Activated T-helper 1 cell treated with anti-CD3 and anti-CD28 coated beads, Interleukin-12 subunit alpha, Interleukin-12 subunit beta, Interleukin-2, Interleukin-4 antibody, amounts not matched to agents 30 ng/mL and 10 ng/mL and 1 ng/mL, durations not matched to agents 14 hours and 24 hours and 36 hours (primary cell): ENCODE measurements at regions not wholly inside any gene's neighbourhood (a gene's known extent, or its start where the extent isn't known, plus 50 kb on each side); places are given as distances from the start of the nearest gene placed in this dataset.

Source experiments
- DNase-seq: peaks from one replicate; pipeline ENCODE4 v3.0.0; 2021; ENCODE audit warnings: low spot score
- H3K27ac Mint-ChIP-seq: one replicate; pipeline ENCODE4 v1.8.0; 2021; ENCODE audit warnings: mild to moderate bottlenecking, mixed read lengths
- H3K27me3 Mint-ChIP-seq: one replicate; pipeline ENCODE4 v1.8.0; 2022; ENCODE audit warnings: mild to moderate bottlenecking, moderate library complexity, mixed read lengths; ENCODE audit not compliant: insufficient read depth
- H3K36me3 Mint-ChIP-seq: one replicate; pipeline ENCODE4 v1.8.0; 2021; ENCODE audit warnings: low read depth, mixed read lengths
- H3K4me1 Mint-ChIP-seq: one replicate; pipeline ENCODE4 v1.8.0; 2021; ENCODE audit warnings: low read depth, mixed read lengths
- H3K4me3 Mint-ChIP-seq: one replicate; pipeline ENCODE4 v1.8.0; 2021; ENCODE audit warnings: mild to moderate bottlenecking, moderate library complexity, mixed read lengths
- H3K9me3 Mint-ChIP-seq: one replicate; pipeline ENCODE4 v1.8.0; 2021; ENCODE audit warnings: mixed read lengths
- intact Hi-C: fragments of 100-400 bp; cut with micrococcal nuclease; formaldehyde crosslinking; loops from one replicate; pipeline ENCODE4 v1.15.1; 2024

DNA sequence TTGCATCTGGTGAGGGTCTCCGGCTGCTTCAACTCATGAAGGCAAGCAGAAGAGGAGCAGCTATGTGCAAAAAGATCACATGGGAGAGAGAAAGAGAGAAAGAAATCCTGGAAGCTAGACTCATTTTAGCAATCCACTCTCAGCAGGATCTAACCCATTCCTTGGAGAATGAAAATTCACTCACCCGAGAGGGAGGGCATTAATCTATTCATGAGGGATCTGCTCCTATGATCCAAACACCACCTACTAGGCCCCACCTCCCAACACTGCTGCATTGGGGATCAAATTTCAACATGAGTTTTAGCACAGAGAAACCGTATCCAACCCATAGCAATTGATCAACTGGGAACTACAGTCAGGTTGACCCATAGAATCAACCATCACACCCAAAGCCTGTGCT, 98.1 kb upstream of the SV2C start:
- H3K36me3 Mint-ChIP-seq, result no peaks in the 10 kb centered on the region
- no peaks in the 10 kb centered on the region for H3K9me3 Mint-ChIP-seq
- H3K4me3 Mint-ChIP-seq, result no peak overlapping the region
- DNase-seq, result no peak
- no peaks in the 10 kb centered on the region for H3K27me3 Mint-ChIP-seq
- no peak overlapping the region for H3K27ac Mint-ChIP-seq
- H3K4me1 Mint-ChIP-seq, result no peaks in the 10 kb centered on the region
- intact Hi-C loops, result no loop called here

DNA sequence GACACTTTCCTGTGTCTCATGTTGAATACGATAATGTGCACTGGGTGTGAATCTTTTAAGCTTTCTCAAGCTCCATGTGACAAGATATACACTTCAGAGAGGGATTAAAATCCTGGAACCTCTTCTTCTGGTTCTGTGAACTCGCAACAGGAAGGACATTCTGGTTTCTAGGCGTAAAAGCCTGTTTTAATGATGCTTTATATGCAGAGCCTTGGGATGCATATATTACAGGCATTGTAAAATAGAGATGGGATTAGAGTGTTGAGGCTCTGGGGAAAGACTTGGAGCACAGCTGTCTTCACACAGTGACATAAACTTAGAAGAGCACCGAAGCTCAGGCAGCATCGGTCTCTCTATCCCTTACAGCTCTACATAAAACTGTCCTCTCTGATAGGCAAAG, 107.7 kb upstream of the SV2C start:
- no peaks in the 10 kb centered on the region for H3K36me3 Mint-ChIP-seq
- no peak for DNase-seq
- intact Hi-C loops, result no loop called here
- H3K27me3 Mint-ChIP-seq, result no peaks in the 10 kb centered on the region
- no peak overlapping the region for H3K4me3 Mint-ChIP-seq
- no peaks in the 10 kb centered on the region for H3K4me1 Mint-ChIP-seq
- H3K9me3 Mint-ChIP-seq, result no peaks in the 10 kb centered on the region
- H3K27ac Mint-ChIP-seq, result no peak overlapping the region

DNA sequence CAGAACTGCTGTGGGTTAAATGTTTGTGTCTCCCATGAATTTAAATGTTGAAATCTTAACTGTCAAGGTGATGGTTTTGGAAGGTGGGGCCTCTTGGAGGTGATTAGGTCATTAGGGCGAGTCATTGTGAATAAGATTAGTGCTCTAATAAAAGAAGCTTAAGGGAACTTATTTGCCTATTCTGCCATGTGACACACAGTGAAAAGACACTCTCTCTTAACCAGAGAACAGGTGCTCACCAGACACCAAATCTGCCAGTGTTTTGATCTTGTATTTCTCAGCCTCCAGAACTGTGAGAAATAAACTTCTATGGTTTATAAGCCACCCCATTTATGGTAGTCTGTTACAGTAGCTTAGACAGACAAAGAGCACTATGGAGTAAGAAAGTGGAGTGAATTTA, 117.9 kb upstream of the SV2C start:
- Mint-ChIP-seq H3K27ac (no peak overlapping the region), H3K36me3 (no peaks in the 10 kb centered on the region), H3K4me1 (no peaks in the 10 kb centered on the region), H3K27me3 (no peaks in the 10 kb centered on the region), H3K4me3 (no peak overlapping the region), H3K9me3 (peaks cover 10% of the 10 kb centered on the region)
- intact Hi-C loops, result no loop called here
- no peak for DNase-seq

DNA sequence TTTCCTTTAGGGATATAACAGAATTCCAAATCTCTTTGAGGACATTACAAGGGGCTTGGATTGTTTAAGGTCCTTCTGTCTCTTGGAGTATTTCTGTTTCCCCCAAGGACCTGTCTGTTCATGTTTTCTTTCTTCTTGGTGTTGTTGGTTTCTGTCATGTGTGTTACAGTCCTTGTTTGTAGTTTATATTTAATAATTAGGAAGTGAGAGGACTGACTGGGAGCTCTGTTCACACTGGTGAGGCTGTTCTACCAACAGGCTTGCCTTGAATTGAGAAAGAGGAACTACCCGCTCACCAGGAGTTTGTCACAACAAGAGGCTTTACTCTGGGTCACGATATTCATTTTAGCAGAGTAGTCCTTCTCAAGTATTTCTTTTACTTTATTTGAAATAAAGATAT, 119.2 kb upstream of the SV2C start:
- H3K4me1 Mint-ChIP-seq, result no peaks in the 10 kb centered on the region
- peaks cover 7% of the 10 kb centered on the region for H3K9me3 Mint-ChIP-seq
- H3K27ac Mint-ChIP-seq, result no peak overlapping the region
- intact Hi-C loops, result no loop called here
- H3K4me3 Mint-ChIP-seq, result no peak overlapping the region
- no peaks in the 10 kb centered on the region for H3K36me3 Mint-ChIP-seq
- no peak for DNase-seq
- peaks cover 4% of the 10 kb centered on the region for H3K27me3 Mint-ChIP-seq

DNA sequence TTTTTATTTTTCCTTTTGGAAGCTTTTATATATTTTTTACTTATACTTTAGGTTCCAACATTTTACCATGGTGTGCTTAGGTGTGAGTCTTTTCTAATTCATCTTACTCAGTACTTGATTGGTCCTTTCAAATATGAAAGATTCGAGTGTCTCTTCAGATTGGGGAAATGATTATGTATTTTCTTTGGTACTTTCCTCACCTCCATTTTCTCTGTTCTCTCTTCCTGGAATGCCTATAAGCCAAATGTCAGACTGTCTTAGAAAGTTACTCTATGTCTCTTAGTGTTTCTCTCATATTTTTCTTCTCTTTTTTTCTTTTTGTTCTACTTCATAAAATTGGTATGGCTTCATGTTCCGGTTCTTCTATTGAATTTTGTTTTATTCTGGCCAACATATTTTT, 119.6 kb upstream of the SV2C start:
- H3K9me3 Mint-ChIP-seq, result peaks cover 7% of the 10 kb centered on the region
- no peak for DNase-seq
- H3K27ac Mint-ChIP-seq, result no peak overlapping the region
- intact Hi-C loops, result no loop called here
- H3K36me3 Mint-ChIP-seq, result no peaks in the 10 kb centered on the region
- peaks cover 4% of the 10 kb centered on the region for H3K27me3 Mint-ChIP-seq
- no peak overlapping the region for H3K4me3 Mint-ChIP-seq
- H3K4me1 Mint-ChIP-seq, result no peaks in the 10 kb centered on the region

DNA sequence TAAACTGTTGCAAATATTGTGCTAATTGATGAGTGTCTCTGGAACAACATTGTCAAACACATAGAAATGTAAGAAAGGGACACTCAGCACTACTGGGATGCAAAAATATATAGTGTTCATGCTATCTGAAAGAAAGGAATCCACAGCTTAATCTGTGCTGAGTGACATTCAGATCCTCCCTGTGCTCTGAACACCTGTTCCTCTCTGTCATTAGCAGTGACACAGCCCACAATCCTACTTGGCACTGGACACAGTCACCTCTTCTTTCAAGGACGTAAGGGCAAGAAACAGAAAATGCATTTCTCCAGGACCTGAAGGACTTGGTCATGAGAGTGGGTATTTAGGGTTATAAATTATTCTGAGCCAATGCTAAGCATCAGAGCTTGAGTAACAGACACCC, 121.4 kb upstream of the SV2C start:
- peaks cover 8% of the 10 kb centered on the region for H3K9me3 Mint-ChIP-seq
- no peaks in the 10 kb centered on the region for H3K4me1 Mint-ChIP-seq
- no peak for DNase-seq
- no peak overlapping the region for H3K4me3 Mint-ChIP-seq
- intact Hi-C loops, result no loop called here
- no peaks in the 10 kb centered on the region for H3K36me3 Mint-ChIP-seq
- H3K27me3 Mint-ChIP-seq, result peaks cover 4% of the 10 kb centered on the region
- H3K27ac Mint-ChIP-seq, result no peak overlapping the region

DNA sequence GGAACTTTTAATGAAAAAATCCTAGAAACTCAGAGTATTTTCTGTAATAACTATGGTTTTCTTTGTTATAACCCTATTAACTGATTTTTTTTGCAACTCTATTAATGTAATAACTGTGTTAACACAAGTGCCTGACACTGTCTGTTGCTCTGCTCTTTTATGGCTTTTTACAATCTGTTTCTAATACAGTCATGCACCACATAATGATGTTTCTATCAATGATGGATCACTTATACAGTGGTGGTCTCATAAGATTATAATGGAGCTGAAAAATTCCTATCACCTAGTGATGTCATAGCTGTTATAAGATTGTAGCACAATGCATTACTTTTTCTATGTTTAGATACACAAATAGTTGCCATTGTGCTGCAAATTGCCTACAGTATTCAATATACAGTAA, 123.1 kb upstream of the SV2C start:
- Mint-ChIP-seq H3K9me3 (peaks cover 9% of the 10 kb centered on the region), H3K27ac (no peak overlapping the region), H3K4me3 (no peak overlapping the region), H3K4me1 (no peaks in the 10 kb centered on the region), H3K27me3 (peaks cover 4% of the 10 kb centered on the region), H3K36me3 (no peaks in the 10 kb centered on the region)
- intact Hi-C loops, result no loop called here
- DNase-seq, result no peak

DNA sequence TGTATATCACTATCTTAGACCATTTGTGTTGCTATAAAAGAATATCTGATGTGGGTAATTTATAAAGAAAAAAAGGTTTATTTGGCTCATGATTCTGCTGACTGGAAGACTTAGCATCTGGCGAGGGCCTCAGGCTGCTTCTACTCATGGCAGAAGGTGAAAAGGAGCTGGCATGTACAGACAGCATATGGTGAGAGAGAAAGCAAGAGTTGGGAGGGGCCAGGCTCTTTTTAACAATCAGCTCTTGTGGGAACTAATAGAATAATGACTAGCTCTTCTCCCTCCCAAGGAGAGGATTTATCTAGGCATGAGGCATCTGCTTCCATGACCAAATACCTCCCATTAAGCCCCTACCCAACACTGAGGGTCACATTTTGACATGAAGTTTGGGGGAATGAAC, 130.2 kb upstream of the SV2C start:
- Mint-ChIP-seq H3K27me3 (peaks cover 2% of the 10 kb centered on the region), H3K9me3 (peaks cover 3% of the 10 kb centered on the region), H3K36me3 (no peaks in the 10 kb centered on the region), H3K4me3 (no peak overlapping the region), H3K4me1 (no peaks in the 10 kb centered on the region), H3K27ac (no peak overlapping the region)
- intact Hi-C loops, result no loop called here
- no peak for DNase-seq

DNA sequence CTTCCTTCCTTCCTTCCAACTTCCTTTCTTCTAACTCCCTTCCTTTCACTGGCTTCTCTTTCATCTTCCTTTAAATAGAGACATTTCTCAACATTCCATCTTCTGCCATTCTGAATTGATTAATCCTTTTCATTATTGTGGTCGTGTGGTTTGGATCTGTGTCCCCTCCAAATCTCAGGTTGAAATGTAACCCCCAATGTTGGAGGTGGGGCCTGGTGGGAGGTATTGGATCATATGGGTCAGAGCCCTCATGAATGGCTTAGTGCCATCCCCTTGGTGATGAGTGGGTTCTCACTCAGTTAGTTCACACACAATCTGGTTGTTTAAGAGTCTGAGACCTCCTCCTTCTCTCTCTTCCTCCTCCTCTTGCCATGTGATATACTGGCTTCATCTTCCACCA, 130.9 kb upstream of the SV2C start:
- Mint-ChIP-seq H3K36me3 (no peaks in the 10 kb centered on the region), H3K4me3 (no peak overlapping the region), H3K9me3 (peaks cover 3% of the 10 kb centered on the region), H3K4me1 (no peaks in the 10 kb centered on the region), H3K27ac (no peak overlapping the region), H3K27me3 (peaks cover 2% of the 10 kb centered on the region)
- DNase-seq, result no peak
- intact Hi-C loops, result no loop called here

DNA sequence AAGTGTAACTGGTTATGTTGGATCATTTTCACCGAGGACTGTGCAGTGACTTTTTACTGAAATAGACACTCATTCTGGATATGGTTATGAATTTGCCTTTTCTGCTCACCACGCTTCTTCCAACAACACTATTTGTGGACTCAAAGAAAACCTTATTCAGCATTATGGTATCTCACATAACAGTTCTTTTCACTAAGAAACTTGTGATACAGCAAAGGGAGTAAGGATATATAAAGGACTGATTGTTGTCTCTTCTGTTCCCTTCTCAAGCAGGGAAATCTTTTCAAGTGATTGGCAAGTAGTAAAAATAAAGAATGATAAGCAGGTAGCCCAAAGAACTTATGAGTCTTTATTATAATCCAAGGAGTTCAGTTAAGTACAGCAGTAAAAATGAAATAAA, 131.5 kb upstream of the SV2C start:
- no peaks in the 10 kb centered on the region for H3K4me1 Mint-ChIP-seq
- no peak overlapping the region for H3K27ac Mint-ChIP-seq
- H3K36me3 Mint-ChIP-seq, result no peaks in the 10 kb centered on the region
- H3K4me3 Mint-ChIP-seq, result no peak overlapping the region
- intact Hi-C loops, result no loop called here
- peaks cover under 1% of the 10 kb centered on the region for H3K9me3 Mint-ChIP-seq
- H3K27me3 Mint-ChIP-seq, result peaks cover 2% of the 10 kb centered on the region
- DNase-seq, result no peak

DNA sequence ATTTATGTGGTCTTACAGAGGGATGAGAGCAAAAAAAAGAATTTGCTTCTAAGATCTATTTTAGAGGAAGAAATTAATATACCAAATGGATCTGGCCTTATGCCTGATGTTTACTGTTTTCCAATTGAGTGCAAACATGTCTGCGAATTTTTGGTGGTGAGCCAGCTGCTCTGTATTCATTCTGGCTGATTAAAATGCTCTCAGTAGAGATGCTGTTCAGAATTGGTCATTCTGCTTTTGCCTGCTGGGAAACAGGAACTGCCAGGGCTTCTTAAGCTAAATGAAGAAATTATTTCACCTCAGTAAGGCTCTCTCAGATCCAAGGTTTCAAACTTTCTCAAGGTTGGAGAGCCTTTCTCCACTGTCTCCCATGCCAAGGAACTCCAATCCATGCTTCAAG, 132.0 kb upstream of the SV2C start:
- no peak overlapping the region for H3K4me3 Mint-ChIP-seq
- no peak overlapping the region for H3K27ac Mint-ChIP-seq
- intact Hi-C loops, result no loop called here
- H3K4me1 Mint-ChIP-seq, result no peaks in the 10 kb centered on the region
- no peaks in the 10 kb centered on the region for H3K36me3 Mint-ChIP-seq
- H3K27me3 Mint-ChIP-seq, result peaks cover 2% of the 10 kb centered on the region
- no peaks in the 10 kb centered on the region for H3K9me3 Mint-ChIP-seq
- DNase-seq, result no peak

DNA sequence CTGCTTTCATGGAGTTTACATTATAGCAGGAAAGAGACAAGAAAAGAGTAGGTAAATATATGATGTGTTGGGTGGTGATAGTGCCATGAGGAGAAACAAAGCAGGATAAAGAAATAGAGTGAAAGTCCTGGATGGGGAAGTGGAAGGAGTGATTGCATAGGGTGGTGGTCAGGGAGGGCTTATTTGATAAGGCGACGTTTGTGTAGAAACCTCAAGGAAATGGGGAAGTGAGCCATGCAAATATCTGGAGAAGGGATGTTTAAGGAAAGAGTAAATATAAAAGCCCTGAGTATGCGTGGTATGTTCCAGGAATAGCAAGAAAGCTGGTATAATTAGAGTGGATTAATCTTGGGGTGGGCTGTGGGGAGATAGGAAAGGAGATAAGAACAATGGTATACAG, 134.7 kb upstream of the SV2C start:
- no peaks in the 10 kb centered on the region for H3K4me1 Mint-ChIP-seq
- peaks cover 2% of the 10 kb centered on the region for H3K27me3 Mint-ChIP-seq
- DNase-seq, result no peak
- H3K27ac Mint-ChIP-seq, result no peak overlapping the region
- no peaks in the 10 kb centered on the region for H3K9me3 Mint-ChIP-seq
- intact Hi-C loops, result no loop called here
- no peak overlapping the region for H3K4me3 Mint-ChIP-seq
- no peaks in the 10 kb centered on the region for H3K36me3 Mint-ChIP-seq

DNA sequence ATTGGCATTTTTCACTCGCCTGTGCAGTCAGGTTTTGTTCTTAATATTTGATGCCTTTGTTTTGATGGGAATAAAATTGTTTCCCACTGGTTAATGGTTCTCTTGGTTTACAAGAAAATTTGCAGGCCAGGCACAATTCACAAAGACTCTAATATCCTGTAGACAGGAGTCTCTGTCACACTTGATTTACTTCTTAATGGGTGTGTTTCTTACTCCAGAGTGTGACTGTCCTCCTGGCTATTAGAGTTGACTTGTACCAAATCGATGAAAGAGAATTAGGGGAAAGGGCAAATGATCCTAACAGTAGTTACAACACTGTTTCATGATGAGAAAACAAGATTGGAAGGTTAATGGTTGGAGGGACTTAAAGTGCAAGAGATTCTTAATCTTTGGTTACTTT, 142.8 kb upstream of the SV2C start:
- Mint-ChIP-seq H3K27ac (no peak overlapping the region), H3K27me3 (no peaks in the 10 kb centered on the region), H3K4me1 (no peaks in the 10 kb centered on the region), H3K36me3 (no peaks in the 10 kb centered on the region), H3K4me3 (no peak overlapping the region), H3K9me3 (no peaks in the 10 kb centered on the region)
- no peak for DNase-seq
- intact Hi-C loops, result no loop called here

DNA sequence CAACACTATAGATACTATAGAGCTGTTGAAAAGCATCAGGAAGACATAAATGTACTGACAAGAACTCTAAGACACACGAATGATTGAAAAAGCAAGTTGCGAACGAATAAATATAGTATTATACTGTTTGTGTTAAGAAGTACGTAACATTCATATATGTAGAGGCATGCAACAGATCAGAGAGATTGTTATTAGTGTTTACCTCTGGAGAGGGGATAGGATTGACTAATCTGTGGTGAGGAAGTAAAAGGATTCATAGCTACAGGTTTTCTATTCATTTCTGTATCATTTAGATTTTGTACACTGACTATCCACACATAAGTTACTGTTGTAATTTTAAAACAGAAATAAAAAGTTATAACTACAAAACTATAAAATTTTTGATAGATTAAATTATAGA, 147.6 kb upstream of the SV2C start:
- no peaks in the 10 kb centered on the region for H3K4me1 Mint-ChIP-seq
- DNase-seq, result no peak
- no peak overlapping the region for H3K27ac Mint-ChIP-seq
- H3K27me3 Mint-ChIP-seq, result peaks cover 2% of the 10 kb centered on the region
- H3K36me3 Mint-ChIP-seq, result no peaks in the 10 kb centered on the region
- intact Hi-C loops, result no loop called here
- H3K4me3 Mint-ChIP-seq, result no peak overlapping the region
- no peaks in the 10 kb centered on the region for H3K9me3 Mint-ChIP-seq
